Esophagus (tissue), 2 donors: ENCODE measurements at regions not wholly inside any gene's neighbourhood (a gene's known extent, or its start where the extent isn't known, plus 50 kb on each side); places are given as distances from the start of the nearest gene placed in this dataset.
"Not testable (repeated sequence)": the region's sequence is repeated elsewhere in the genome, so short reads cannot be mapped to it uniquely, and the experiment has no call there.

Experiments
- H3K27ac ChIP-seq, 2 donors: one replicate each; pipeline ENCODE4 v1.5.1; 2013; ENCODE audit warnings: low read depth in 2 of 2, mild to moderate bottlenecking in 2 of 2, inconsistent platforms in 1 of 2, low read length in 1 of 2, moderate library complexity in 1 of 2
- H3K27me3 ChIP-seq, 2 donors: one replicate each; pipeline ENCODE4 v1.6.1; 2013; ENCODE audit warnings: low read length in 2 of 2, control low read depth in 1 of 2, mild to moderate bottlenecking in 1 of 2; ENCODE audit not compliant: insufficient read depth in 2 of 2, control insufficient read depth in 1 of 2
- H3K36me3 ChIP-seq, 2 donors: one replicate each; pipeline ENCODE4 v1.6.1; 2013; ENCODE audit warnings: low read length in 1 of 2; ENCODE audit not compliant: control insufficient read depth in 2 of 2, insufficient read depth in 2 of 2
- H3K4me1 ChIP-seq, 2 donors: one replicate each; pipeline ENCODE4 v1.6.1; 2013; ENCODE audit warnings: low read length in 1 of 2; ENCODE audit not compliant: control insufficient read depth in 2 of 2, insufficient read depth in 2 of 2
- H3K4me3 ChIP-seq, 2 donors: one replicate each; pipeline ENCODE4 v1.5.1; 2013; ENCODE audit warnings: low read length in 2 of 2, mild to moderate bottlenecking in 2 of 2, low read depth in 1 of 2, moderate library complexity in 1 of 2
- H3K9me3 ChIP-seq, 2 donors: one replicate each; pipeline ENCODE4 v1.6.1; 2013; ENCODE audit warnings: mild to moderate bottlenecking in 2 of 2, low read depth in 1 of 2, low read length in 1 of 2, moderate library complexity in 1 of 2; ENCODE audit not compliant: control insufficient read depth in 2 of 2, insufficient read depth in 1 of 2
- WGBS, 2 donors: extraction: QIAGEN DNeasy Blood & Tissue Kit; methylation state at CpG; one replicate each; pipeline ENCODE4 v1.1.7; 2013; 5-methylcytosine and 5-hydroxymethylcytosine counted together
- donor health status: healthy with polysubstance abuse.
- donor health status: Bipolar disorder and iron deficiency.

DNA sequence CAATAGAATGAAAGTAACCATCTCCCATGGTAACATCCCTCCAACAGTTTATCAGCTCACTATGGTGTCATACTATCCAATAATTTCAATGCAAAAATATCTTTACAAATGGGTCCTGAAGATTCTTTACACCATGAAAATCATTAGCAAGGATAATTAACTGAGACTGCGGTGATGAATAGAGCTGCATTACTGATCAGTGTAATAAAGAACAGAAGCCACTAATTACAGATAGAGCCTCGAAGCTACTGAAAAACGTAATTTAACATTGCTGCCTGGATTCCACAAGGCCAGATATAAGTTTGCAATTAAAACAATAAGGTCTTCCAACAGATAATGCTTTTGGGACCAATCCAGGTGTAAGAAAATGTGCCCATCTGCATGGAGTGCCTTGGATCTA lies 1245.8 kb upstream of the SLC39A10 start:
- 75 to 76% methylated on average over 3 of the region's 3 CpGs for WGBS, 2 donors
- Histone ChIP-seq H3K4me3 (no peak overlapping the region), H3K4me1 (no peaks in the 10 kb centered on the region)

DNA sequence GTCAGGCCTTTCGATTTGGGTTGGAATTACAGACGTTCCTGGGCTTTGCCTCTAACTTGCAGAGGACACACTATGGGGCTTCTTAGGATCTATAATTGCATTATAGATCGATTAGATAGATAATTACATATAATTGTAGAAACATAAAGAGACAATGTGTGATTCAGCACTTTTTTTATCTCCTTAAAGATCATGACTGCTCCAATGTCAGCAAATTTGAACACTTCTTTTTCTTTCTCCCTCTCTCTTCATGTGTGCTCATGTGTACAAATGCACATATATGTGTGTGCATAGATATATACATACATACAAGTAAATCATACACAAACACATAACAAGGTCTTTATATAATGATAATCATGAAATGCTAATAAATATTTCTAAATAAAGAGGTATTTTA lies 1261.2 kb upstream of the SLC39A10 start:
- Histone ChIP-seq H3K9me3 (no peaks in the 10 kb centered on the region), H3K36me3 (no peaks in the 10 kb centered on the region), H3K27me3 (no peaks in the 10 kb centered on the region), H3K4me1 (no peaks in the 10 kb centered on the region), H3K27ac (no peak overlapping the region), H3K4me3 (no peak overlapping the region)
- WGBS, 2 donors, result 74 to 79% methylated on average over 3 of the region's 3 CpGs

More for the DNA sequence above, 1245.8 kb upstream of the SLC39A10 start:
- H3K27me3 ChIP-seq, result no peaks in the 10 kb centered on the region
- H3K27ac ChIP-seq, result no peak overlapping the region
- no peaks in the 10 kb centered on the region for H3K9me3 ChIP-seq
- H3K36me3 ChIP-seq, result no peaks in the 10 kb centered on the region

DNA sequence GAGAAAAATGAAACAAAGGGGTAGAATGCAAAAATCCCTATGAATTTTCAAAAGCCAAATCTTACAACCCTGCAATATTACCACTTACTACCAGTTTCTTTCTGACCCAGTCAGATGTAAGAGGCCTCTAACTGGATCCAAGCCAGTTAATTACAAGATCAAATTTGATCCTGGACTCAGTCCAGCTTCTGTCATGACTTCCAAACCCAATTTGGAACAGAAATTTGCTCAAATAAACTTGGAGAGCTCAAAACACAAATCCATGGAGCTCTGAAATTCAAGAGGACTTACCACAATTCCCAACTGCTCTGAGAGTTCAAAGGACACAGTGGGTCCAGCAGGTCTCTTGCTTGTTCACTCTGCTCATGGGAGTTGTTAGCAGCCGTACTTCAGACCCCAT lies 1271.7 kb upstream of the SLC39A10 start:
- WGBS, 2 donors, result 61 to 71% methylated on average over 1 of the region's 1 CpG
- H3K36me3 ChIP-seq, result no peaks in the 10 kb centered on the region
- H3K9me3 ChIP-seq, result peaks cover 0 to 3% of the 10 kb centered on the region in 2 donors
- no peak overlapping the region for H3K4me3 ChIP-seq
- H3K27me3 ChIP-seq, result no peaks in the 10 kb centered on the region
- no peaks in the 10 kb centered on the region for H3K4me1 ChIP-seq
- H3K27ac ChIP-seq, result no peak overlapping the region

DNA sequence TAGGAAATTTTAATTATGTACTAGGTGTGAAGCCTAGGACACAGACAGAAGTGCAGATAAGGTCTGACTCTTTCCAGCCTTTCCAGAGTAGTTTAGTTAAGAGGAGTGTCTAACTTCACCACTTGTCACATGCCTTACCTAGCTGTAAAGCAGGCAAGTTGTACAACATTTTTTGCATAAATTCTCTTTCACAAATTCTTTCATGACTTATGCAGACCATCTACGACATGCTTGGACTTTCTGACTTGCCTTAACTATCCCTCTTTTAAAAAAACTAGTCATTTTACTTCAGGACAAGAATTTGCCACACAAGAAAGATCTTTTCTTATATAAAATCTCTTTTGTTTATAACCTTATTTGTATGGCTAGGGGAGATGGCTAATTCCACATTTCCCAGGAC lies 1273.6 kb upstream of the SLC39A10 start:
- no peaks in the 10 kb centered on the region for H3K27me3 ChIP-seq
- H3K4me3 ChIP-seq, result no peak overlapping the region
- no peaks in the 10 kb centered on the region for H3K4me1 ChIP-seq
- WGBS, 2 donors, result 23 to 25% methylated on average over 1 of the region's 1 CpG
- H3K36me3 ChIP-seq, result no peaks in the 10 kb centered on the region
- H3K27ac ChIP-seq, result no peak overlapping the region
- H3K9me3 ChIP-seq, result peaks cover 0 to 3% of the 10 kb centered on the region in 2 donors

DNA sequence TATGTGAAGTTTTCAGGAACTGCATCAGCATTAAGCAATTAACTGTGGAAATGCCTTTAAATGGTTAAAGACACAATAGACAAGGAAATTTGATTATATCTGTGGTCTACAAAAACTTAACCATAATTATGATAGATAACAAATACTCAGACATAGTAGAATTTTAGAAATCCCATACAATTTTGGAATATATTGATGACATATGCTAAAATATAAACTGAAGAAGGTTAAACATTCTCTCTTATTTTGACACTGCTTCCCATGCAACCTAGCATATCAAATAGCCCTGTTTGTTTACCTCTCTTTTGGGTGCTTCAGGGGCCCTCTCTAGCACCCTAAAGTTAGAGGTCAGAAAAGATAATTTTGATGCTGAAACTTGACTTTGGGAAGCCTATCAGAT lies 1274.8 kb upstream of the SLC39A10 start:
- Histone ChIP-seq H3K4me3 (no peak overlapping the region), H3K9me3 (peaks cover 0 to 3% of the 10 kb centered on the region in 2 donors), H3K4me1 (no peaks in the 10 kb centered on the region), H3K27me3 (no peaks in the 10 kb centered on the region), H3K36me3 (no peaks in the 10 kb centered on the region), H3K27ac (no peak overlapping the region)

DNA sequence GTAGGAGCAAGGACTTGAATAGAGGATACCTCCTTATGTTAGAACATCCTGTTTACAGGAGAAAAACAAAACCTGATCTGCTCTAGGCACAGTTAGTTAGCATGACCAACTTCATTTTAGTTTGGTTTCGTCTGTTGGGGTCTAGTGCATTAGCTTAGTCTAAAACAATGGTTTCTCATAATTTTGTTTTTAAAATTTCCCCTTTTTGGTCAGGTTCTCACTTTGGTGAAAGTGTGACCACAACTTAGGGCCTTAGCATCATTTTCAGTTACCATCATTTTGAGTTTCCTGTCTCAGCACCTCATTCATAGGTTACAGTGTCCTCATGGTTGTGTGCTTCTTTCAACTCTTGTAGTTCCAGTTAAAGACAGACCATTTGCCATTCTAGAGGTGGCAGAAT lies 1277.0 kb upstream of the SLC39A10 start:
- 50 to 67% methylated on average over 1 of the region's 1 CpG for WGBS, 2 donors
- Histone ChIP-seq H3K27me3 (no peaks in the 10 kb centered on the region), H3K4me1 (no peaks in the 10 kb centered on the region), H3K36me3 (no peaks in the 10 kb centered on the region), H3K4me3 (no peak overlapping the region), H3K9me3 (no peaks in the 10 kb centered on the region), H3K27ac (no peak overlapping the region)

DNA sequence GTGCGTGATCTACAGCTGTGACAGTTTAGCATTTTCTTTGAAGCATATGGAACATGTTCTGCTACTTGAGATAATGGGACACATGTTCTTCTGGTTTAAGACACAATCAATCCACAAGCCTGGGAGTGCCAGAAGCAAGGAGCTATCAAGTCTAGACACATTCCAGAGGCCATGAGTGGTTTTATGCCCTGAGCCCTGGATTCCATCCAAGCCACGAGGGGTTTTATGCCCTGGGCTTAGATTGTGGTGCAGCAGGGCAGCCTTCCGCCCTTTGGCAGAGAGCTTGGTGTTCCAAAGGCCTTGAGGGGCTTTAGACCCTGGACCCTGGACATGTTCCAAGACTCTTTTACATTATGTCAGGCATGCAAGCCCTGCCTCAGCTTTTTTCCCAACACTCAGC lies 1289.6 kb upstream of the SLC39A10 start:
- not testable (repeated sequence) for H3K27me3 ChIP-seq, H3K9me3 ChIP-seq, H3K4me3 ChIP-seq, H3K27ac ChIP-seq, H3K36me3 ChIP-seq, H3K4me1 ChIP-seq
- WGBS, 2 donors, result 52 to 59% methylated on average over 3 of the region's 3 CpGs

DNA sequence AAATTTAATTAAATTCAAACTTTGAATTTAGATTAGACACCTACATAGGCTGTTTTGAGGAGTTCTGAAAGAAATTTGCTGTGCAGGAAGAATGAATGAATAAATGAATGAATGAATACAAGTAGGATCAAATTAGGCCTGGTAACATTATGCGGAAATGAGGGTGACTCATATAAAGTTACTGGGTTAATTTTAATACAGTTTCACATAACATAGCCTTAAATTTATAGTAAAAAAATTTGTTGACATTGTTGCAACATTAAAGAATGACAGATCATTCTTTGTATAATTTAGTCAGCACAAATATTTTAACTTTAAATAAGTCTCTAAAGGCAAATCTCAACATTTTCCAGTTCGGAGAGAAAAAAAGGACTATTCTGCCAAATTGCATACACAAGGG lies 1293.1 kb upstream of the SLC39A10 start:
- no peak overlapping the region for H3K27ac ChIP-seq
- H3K9me3 ChIP-seq, result peaks cover 0 to 3% of the 10 kb centered on the region in 2 donors
- no peaks in the 10 kb centered on the region for H3K27me3 ChIP-seq
- no peak overlapping the region for H3K4me3 ChIP-seq
- no peaks in the 10 kb centered on the region for H3K4me1 ChIP-seq
- whole genome bisulfite sequencing, 2 donors, result 69 to 76% methylated on average over 2 of the region's 2 CpGs
- H3K36me3 ChIP-seq, result no peaks in the 10 kb centered on the region

DNA sequence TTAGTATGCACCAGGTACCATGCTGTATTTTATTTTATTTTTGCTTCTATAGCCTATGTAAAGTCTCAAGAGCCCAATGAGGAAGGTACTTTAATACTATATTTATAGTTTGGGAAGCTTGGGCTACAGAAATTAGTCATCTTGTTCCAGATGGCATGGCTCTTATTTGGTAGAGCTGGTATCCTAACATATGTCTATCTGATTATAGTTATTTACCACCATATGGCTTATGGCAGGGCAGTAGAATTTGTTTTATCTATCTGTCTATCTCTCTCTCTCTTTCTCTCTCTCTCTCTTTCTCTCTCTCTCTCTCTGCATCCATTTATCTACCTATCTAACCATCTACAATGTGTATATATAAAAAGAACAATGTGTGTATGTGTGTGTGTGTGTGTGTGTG lies 1293.7 kb upstream of the SLC39A10 start:
- no peak overlapping the region for H3K4me3 ChIP-seq
- H3K9me3 ChIP-seq, result peaks cover 0 to 3% of the 10 kb centered on the region in 2 donors
- H3K36me3 ChIP-seq, result no peaks in the 10 kb centered on the region
- H3K4me1 ChIP-seq, result no peaks in the 10 kb centered on the region
- no peaks in the 10 kb centered on the region for H3K27me3 ChIP-seq
- H3K27ac ChIP-seq, result no peak overlapping the region

DNA sequence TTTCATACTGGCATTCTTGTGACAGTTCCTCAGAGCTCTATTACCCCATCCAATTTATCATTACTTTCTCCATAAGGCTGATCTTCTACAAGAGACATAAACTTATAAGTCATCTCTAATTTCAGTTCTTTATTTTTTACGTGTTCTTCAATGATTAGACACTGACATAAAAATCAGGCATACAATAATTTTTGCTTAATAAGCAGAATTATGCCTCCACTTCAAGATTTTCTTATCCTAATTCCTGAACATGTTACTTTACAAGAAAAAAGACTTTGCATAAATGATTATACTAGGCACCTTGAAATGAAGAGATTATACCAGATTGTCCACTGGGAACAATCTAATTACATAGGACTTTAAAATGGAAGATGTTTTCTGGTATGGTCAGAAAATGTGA lies 1304.5 kb upstream of the SLC39A10 start:
- H3K27ac ChIP-seq, result no peak overlapping the region
- 68 to 76% methylated on average over 1 of the region's 1 CpG for WGBS, 2 donors

More for the DNA sequence above, 1304.5 kb upstream of the SLC39A10 start:
- no peaks in the 10 kb centered on the region for H3K4me1 ChIP-seq
- no peak overlapping the region for H3K4me3 ChIP-seq
- H3K9me3 ChIP-seq, result peaks cover 0 to 2% of the 10 kb centered on the region in 2 donors
- H3K36me3 ChIP-seq, result no peaks in the 10 kb centered on the region
- H3K27me3 ChIP-seq, result no peaks in the 10 kb centered on the region
